ENCODE measurements at regions not wholly inside any gene's neighbourhood (a gene's known extent, or its start where the extent isn't known, plus 50 kb on each side); places are given as distances from the start of the nearest gene placed in this dataset.

DNA sequence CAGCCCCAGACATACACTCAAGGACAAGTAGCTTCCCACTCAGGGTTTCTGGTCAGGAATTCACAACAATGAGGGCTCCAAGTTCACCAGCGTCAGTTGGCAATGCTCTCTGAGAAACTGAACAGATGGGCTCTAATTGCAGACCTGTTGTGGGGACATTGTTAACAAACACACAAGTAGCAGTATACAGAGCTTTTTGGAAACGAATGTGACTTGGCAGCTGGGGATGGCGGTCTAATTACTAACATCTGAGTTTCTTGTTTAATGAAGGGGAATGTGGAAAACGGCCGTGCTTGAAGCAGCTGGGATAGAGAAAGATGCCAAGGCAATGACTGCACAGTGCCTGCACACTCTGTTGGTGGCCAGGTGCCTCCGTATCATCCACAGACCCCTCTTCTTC is 316.1 kb upstream of the IRX3 start:
- Histone ChIP-seq H3K9me3 (peaks cover 8% of the 10 kb centered on the region), H3K36me3 (no peaks in the 10 kb centered on the region), H3K27ac (no peak overlapping the region), H3K4me3 (no peak overlapping the region), H3K27me3 (no peaks in the 10 kb centered on the region), H3K4me1 (no peaks in the 10 kb centered on the region)
- WGBS, result 57% methylated on average over 6 of the region's 6 CpGs
- TF ChIP-seq EP300 (IDR thresholded peaks at IDR 0.05), result no peak
- TF ChIP-seq CTCF (IDR thresholded peaks at IDR 0.05), result no peak
- DNase-seq (ENCODE audit: low spot score in 2 of 2), result no peak

DNA sequence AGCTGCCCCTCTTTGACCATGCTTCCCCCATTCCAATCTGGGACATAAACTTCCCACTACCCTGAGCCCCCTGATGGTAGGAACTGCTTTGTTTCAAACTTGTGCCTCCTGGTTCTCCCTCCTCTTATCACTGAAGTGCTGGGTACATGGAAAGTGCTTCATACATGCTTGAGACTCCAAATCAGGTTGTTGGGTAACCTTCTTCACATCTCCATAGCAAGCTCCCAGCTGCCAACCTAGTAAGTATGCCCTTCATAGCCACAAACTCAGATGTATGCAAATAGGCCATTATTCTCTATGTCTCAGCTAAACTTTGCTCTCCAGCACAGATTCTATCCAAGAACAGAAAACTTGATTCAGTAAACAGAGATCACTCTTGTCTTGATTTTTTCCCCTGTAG is 310.6 kb upstream of the IRX3 start:
- no peak overlapping the region for H3K4me3 ChIP-seq
- H3K27me3 ChIP-seq, result peaks cover 18% of the 10 kb centered on the region
- DNase-seq (ENCODE audit: low spot score in 2 of 2), result no peak
- H3K36me3 ChIP-seq, result no peaks in the 10 kb centered on the region
- TF ChIP-seq POLR2A (IDR thresholded peaks at IDR 0.05) (no peak), EP300 (IDR thresholded peaks at IDR 0.05) (no peak), CTCF (IDR thresholded peaks at IDR 0.05) (no peak), POLR2AphosphoS5 (IDR thresholded peaks at IDR 0.05) (no peak)
- H3K9me3 ChIP-seq, result no peaks in the 10 kb centered on the region
- no peak overlapping the region for H3K27ac ChIP-seq
- H3K4me1 ChIP-seq, result no peaks in the 10 kb centered on the region

DNA sequence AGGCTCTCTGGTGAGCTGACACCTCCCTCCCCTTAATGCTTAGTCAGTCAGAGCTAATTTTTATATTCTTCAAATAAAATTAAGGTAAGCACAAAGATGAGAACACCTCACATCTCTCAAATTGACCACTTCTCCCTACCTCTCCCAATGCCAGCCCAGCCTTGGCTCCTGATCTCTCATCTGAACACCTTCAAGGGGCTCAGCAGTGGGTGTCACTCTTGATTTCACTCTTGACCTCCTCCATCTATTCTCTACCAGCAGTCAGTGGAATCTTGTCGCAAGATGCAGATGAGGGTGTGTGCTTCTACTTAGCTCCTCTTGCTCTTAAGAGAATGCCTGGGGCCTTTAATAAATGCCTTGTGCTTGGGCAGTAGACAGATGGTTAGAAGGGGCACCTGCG is 309.0 kb upstream of the IRX3 start:
- 44% methylated on average over 2 of the region's 2 CpGs for WGBS
- TF ChIP-seq EP300 (IDR thresholded peaks at IDR 0.05), result no peak
- TF ChIP-seq POLR2A (IDR thresholded peaks at IDR 0.05), result no peak
- no peak for TF ChIP-seq CTCF (IDR thresholded peaks at IDR 0.05)
- no peak for TF ChIP-seq POLR2AphosphoS5 (IDR thresholded peaks at IDR 0.05)
- no peak for DNase-seq (ENCODE audit: low spot score in 2 of 2)

GRCh38 chr16:54594601-54595391 is 308.2 kb upstream of the IRX3 start:
- DNase-seq (ENCODE audit: low spot score in 2 of 2), result no peak
- Histone ChIP-seq H3K36me3 (no peaks in the 10 kb centered on the region), H3K27me3 (peaks cover 18% of the 10 kb centered on the region), H3K9me3 (no peaks in the 10 kb centered on the region), H3K27ac (no peak overlapping the region), H3K4me3 (no peak overlapping the region), H3K4me1 (no peaks in the 10 kb centered on the region)
- WGBS, result 44% methylated on average over 25 of the region's 26 CpGs
- TF ChIP-seq CTCF (IDR thresholded peaks at IDR 0.05) (no peak), POLR2AphosphoS5 (IDR thresholded peaks at IDR 0.05) (no peak), POLR2A (IDR thresholded peaks at IDR 0.05) (no peak), EP300 (IDR thresholded peaks at IDR 0.05) (no peak)

More for the DNA sequence above, 309.0 kb upstream of the IRX3 start:
- Histone ChIP-seq H3K9me3 (no peaks in the 10 kb centered on the region), H3K27ac (no peak overlapping the region), H3K27me3 (peaks cover 18% of the 10 kb centered on the region), H3K4me1 (no peaks in the 10 kb centered on the region), H3K36me3 (no peaks in the 10 kb centered on the region), H3K4me3 (no peak overlapping the region)

DNA sequence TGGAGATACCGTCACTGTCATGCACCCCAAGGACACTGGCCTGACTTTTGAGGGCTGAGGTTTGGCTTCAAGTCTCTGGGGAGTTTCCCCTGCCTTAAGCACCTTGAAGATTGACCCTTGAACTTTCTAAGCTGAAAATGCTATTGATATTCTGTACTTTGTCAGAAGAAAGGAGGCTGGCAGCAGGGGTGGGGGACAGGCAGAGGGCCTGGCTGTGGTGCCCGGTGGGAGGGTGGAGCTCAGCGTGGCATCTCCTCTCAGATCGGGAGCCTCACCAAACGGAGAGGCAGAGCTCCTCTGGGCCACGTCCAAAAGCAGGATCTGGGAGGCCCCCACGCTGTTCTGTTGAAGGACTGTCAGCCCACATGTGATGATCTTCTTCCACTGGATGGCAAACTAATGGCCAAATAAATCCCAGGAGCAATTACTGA is 305.2 kb upstream of the IRX3 start:
- H3K36me3 ChIP-seq, result no peaks in the 10 kb centered on the region
- TF ChIP-seq POLR2A (IDR thresholded peaks at IDR 0.05), result no peak
- TF ChIP-seq POLR2AphosphoS5 (IDR thresholded peaks at IDR 0.05), result no peak
- no peak for TF ChIP-seq CTCF (IDR thresholded peaks at IDR 0.05)
- TF ChIP-seq EP300 (IDR thresholded peaks at IDR 0.05), result no peak
- no peaks in the 10 kb centered on the region for H3K4me1 ChIP-seq
- H3K27me3 ChIP-seq, result peaks cover 18% of the 10 kb centered on the region
- H3K4me3 ChIP-seq, result no peak overlapping the region
- no peak for DNase-seq (ENCODE audit: low spot score in 2 of 2)
- H3K9me3 ChIP-seq, result no peaks in the 10 kb centered on the region
- 66% methylated on average over 6 of the region's 7 CpGs for WGBS
- H3K27ac ChIP-seq, result no peak overlapping the region

All from suprapubic skin (tissue), 4 donors.